H1 (cell line): ENCODE measurements at regions not wholly inside any gene's neighbourhood (a gene's known extent, or its start where the extent isn't known, plus 50 kb on each side); places are given as distances from the start of the nearest gene placed in this dataset.

ENCODE experiments used
- CTCF ChIA-PET: fragments of 300-600 bp; sonication (Branson Sonifier 250); formaldehyde crosslinking; loops from one replicate; lab custom pipeline; 2021; ENCODE audit not compliant: partially characterized antibody; lab: Charles Lee
- POLR2A ChIA-PET: fragments of 300-600 bp; sonication (Branson Sonifier 250); formaldehyde crosslinking; loops from one replicate; lab custom pipeline; 2021; ENCODE audit warnings: inconsistent platforms; ENCODE audit not compliant: partially characterized antibody; lab: Charles Lee
- DNase-seq, 2 experiments: peaks; one replicate each; pipeline versions ENCODE4 v3.0.0 to v3.0.0-alpha.2; 2010 to 2022; ENCODE audit warnings: low spot score in 2 of 2, low read depth in 1 of 2, mixed read lengths in 1 of 2
- FAIRE-seq: peaks from 2 replicates; lab custom pipeline; 2011; peaks lifted over from hg19 to GRCh38; lab: Jason Lieb, UNC
- H2AFZ ChIP-seq: 2 replicates; pipeline ENCODE4 v1.8.1; 2012; ENCODE audit warnings: low read length, inconsistent platforms
- H2AK5ac ChIP-seq: 2 replicates; pipeline ENCODE4 v1.6.1; 2013; ENCODE audit warnings: low read depth, low read length
- H2BK120ac ChIP-seq: replicated peaks from 2 replicates; pipeline ENCODE3; 2013; ENCODE audit warnings: low read depth, low read length, inconsistent platforms
- H2BK12ac ChIP-seq: 2 replicates; pipeline ENCODE4 v1.6.1; 2013; ENCODE audit warnings: low read depth, low read length
- H2BK15ac ChIP-seq: 2 replicates; pipeline ENCODE4 v1.6.1; 2013; ENCODE audit warnings: low read length
- H2BK20ac ChIP-seq: 2 replicates; pipeline ENCODE4 v1.6.1; 2013; ENCODE audit warnings: low read length
- H2BK5ac ChIP-seq: 2 replicates; pipeline ENCODE4 v1.6.1; 2013; ENCODE audit warnings: low read depth, low read length
- H3K14ac ChIP-seq: 2 replicates; pipeline ENCODE4 v1.6.1; 2013; ENCODE audit warnings: inconsistent platforms; ENCODE audit not compliant: insufficient read length
- H3K18ac ChIP-seq: 2 replicates; pipeline ENCODE4 v1.6.1; 2013; ENCODE audit warnings: low read length; ENCODE audit errors: extremely low read depth
- H3K23ac ChIP-seq: 2 replicates; pipeline ENCODE4 v1.6.1; 2013; ENCODE audit warnings: inconsistent platforms; ENCODE audit not compliant: insufficient read length
- H3K23me2 ChIP-seq: 2 replicates; pipeline ENCODE4 v1.6.1; 2013; ENCODE audit warnings: low read depth, low read length
- H3K27ac ChIP-seq: 2 replicates; pipeline ENCODE4 v1.6.1; 2011; ENCODE audit warnings: low read depth, low read length, inconsistent platforms
- H3K27me3 ChIP-seq, 4 experiments: replicated peaks in 1 of 4; 1 replicate in 1 of 4; 2 replicates in 3 of 4; pipeline versions ENCODE4 v1.6.1 to v1.8.1; 2011 to 2013; ENCODE audit warnings: low read length in 3 of 4, mild to moderate bottlenecking in 3 of 4, inconsistent platforms in 2 of 4, mixed read lengths in 2 of 4, moderate library complexity in 1 of 4; ENCODE audit not compliant: control insufficient read depth in 3 of 4, insufficient read depth in 3 of 4; ENCODE audit errors: extremely low read depth in 1 of 4
- H3K36me3 ChIP-seq, 4 experiments: 2 replicates each; pipeline versions ENCODE4 v1.6.1 to v1.8.1; 2011 to 2013; ENCODE audit warnings: mild to moderate bottlenecking in 4 of 4, low read length in 3 of 4, moderate library complexity in 2 of 4, control low read depth in 1 of 4, inconsistent platforms in 1 of 4; ENCODE audit not compliant: insufficient read depth in 4 of 4, control insufficient read depth in 2 of 4
- H3K4ac ChIP-seq: replicated peaks from 2 replicates; pipeline ENCODE3; 2013; ENCODE audit warnings: low read length, low read depth, mixed read lengths, inconsistent platforms; ENCODE audit not compliant: insufficient read length
- H3K4me1 ChIP-seq, 4 experiments: replicated peaks in 1 of 4; 1 replicate in 1 of 4; 2 replicates in 3 of 4; pipeline versions ENCODE4 v1.6.1 to v1.8.1; 2011 to 2013; ENCODE audit warnings: low read length in 3 of 4, inconsistent platforms in 2 of 4, mixed read lengths in 1 of 4; ENCODE audit not compliant: insufficient read depth in 4 of 4, control insufficient read depth in 3 of 4
- H3K4me2 ChIP-seq, 2 experiments: 2 replicates each; pipeline versions ENCODE4 v1.6.1 to v1.8.1; 2011 to 2013; ENCODE audit warnings: low read depth in 2 of 2, low read length in 2 of 2, control low read depth in 1 of 2, inconsistent platforms in 1 of 2, mild to moderate bottlenecking in 1 of 2; ENCODE audit not compliant: insufficient read depth in 1 of 2
- H3K4me3 ChIP-seq, 4 experiments: fragments of 200-600, 300-600 bp in 1 of 4; sonication (generic), shearing (Covaris generic), sonication (Bioruptor Twin) in 1 of 4; 2 replicates each; pipeline versions ENCODE4 v1.5.1 to v1.8.1; 2011 to 2016; ENCODE audit warnings: low read length in 4 of 4, low read depth in 3 of 4, control low read depth in 2 of 4, inconsistent platforms in 2 of 4, mild to moderate bottlenecking in 2 of 4, mixed read lengths in 1 of 4, moderate library complexity in 1 of 4; ENCODE audit not compliant: insufficient read depth in 2 of 4; ENCODE audit errors: extremely low read depth in 1 of 4
- H3K56ac ChIP-seq: replicated peaks from 2 replicates; pipeline ENCODE3; 2013; ENCODE audit warnings: low read depth, mild to moderate bottlenecking, mixed read lengths, low read length, inconsistent platforms; ENCODE audit not compliant: insufficient read length
- H3K79me1 ChIP-seq: 2 replicates; pipeline ENCODE4 v1.6.1; 2013; ENCODE audit warnings: low read depth, low read length, control low read depth
- H3K79me2 ChIP-seq, 2 experiments: 2 replicates each; pipeline versions ENCODE4 v1.6.1 to v1.8.1; 2012 to 2013; ENCODE audit warnings: low read length in 2 of 2, mild to moderate bottlenecking in 2 of 2, inconsistent platforms in 1 of 2; ENCODE audit not compliant: insufficient read depth in 2 of 2, control insufficient read depth in 1 of 2
- H3K9ac ChIP-seq, 4 experiments: replicated peaks in 1 of 4; 1 replicate in 1 of 4; 2 replicates in 3 of 4; pipeline versions ENCODE4 v1.6.1 to v1.8.1; 2011 to 2013; ENCODE audit warnings: low read depth in 3 of 4, low read length in 3 of 4, control low read depth in 2 of 4, mild to moderate bottlenecking in 2 of 4, moderate library complexity in 2 of 4, inconsistent platforms in 1 of 4; ENCODE audit errors: extremely low read depth in 1 of 4
- H3K9me3 ChIP-seq, 2 experiments: 2 replicates each; pipeline versions ENCODE4 v1.6.1 to v1.8.1; 2012 to 2013; ENCODE audit warnings: mild to moderate bottlenecking in 2 of 2, moderate library complexity in 2 of 2, control low read depth in 1 of 2, inconsistent platforms in 1 of 2, low read depth in 1 of 2, low read length in 1 of 2, mixed read lengths in 1 of 2; ENCODE audit not compliant: insufficient read depth in 2 of 2
- H4K20me1 ChIP-seq, 2 experiments: replicated peaks in 1 of 2; 2 replicates each; pipeline versions ENCODE3 to v1.8.1; 2011 to 2013; ENCODE audit warnings: inconsistent platforms in 2 of 2, low read length in 2 of 2, mild to moderate bottlenecking in 1 of 2; ENCODE audit not compliant: insufficient read depth in 2 of 2, control insufficient read depth in 1 of 2
- H4K5ac ChIP-seq: 2 replicates; pipeline ENCODE4 v1.6.1; 2013; ENCODE audit warnings: low read length, low read depth, mixed read lengths, inconsistent platforms; ENCODE audit not compliant: insufficient read length
- H4K8ac ChIP-seq: 2 replicates; pipeline ENCODE4 v1.8.0; 2013; ENCODE audit warnings: mild to moderate bottlenecking, moderate library complexity, low read length, inconsistent platforms; ENCODE audit not compliant: insufficient read depth; ENCODE audit errors: extremely low read depth
- H4K91ac ChIP-seq: replicated peaks from 2 replicates; pipeline ENCODE3; 2013; ENCODE audit warnings: low read length, mixed read lengths, inconsistent platforms; ENCODE audit not compliant: insufficient read length
- WGBS, 2 experiments: shearing (Covaris generic) in 1 of 2; methylation state at CpG; one replicate each; pipeline versions ENCODE4 v1.1.6 to v1.1.7; 2013 to 2015; ENCODE audit warnings: low lambda C conversion rate in 2 of 2, mixed read lengths in 2 of 2, inconsistent platforms in 1 of 2, low coverage in 1 of 2, missing lambda C conversion rate in 1 of 2; ENCODE audit not compliant: insufficient replicate concordance in 2 of 2, insufficient coverage in 1 of 2, insufficient read length in 1 of 2; ENCODE audit errors: extremely low coverage in 1 of 2, missing lambda C conversion rate in 1 of 2; 5-methylcytosine and 5-hydroxymethylcytosine counted together
- TF ChIP-seq, protein P1 (sequence below): IDR thresholded peaks from 2 replicates; pipeline ENCODE4 v1.6.1; 2011; ENCODE audit warnings: low read length, improper control_type of control experiment

DNA sequence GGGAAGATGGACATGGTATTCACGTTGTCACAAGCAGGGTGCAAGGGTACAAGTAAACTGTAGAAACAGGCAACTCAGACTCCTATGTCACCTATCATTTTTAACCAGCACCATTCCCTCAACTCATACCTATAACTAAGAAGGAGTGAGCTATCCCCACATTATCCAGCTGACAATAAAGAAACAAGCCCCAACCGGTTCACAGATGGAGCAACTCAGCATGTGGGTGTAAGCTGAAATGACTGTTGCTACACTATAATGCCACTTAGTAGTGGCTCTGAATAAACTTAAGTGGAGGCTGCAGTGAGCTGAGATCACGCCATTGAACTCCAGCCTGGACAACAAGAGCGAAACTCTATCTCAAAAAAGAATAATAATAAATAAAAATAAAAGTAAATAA lies 829.5 kb upstream of the MDGA2 start:
- Histone ChIP-seq H2BK20ac (no peak overlapping the region), H3K27me3 (no peaks in the 10 kb centered on the region), H2BK5ac (no peak overlapping the region), H3K79me1 (no peaks in the 10 kb centered on the region), H3K4me2 (no peak overlapping the region), H3K9ac (no peak overlapping the region), H3K4me3 (no peak overlapping the region), H3K9me3 (no peaks in the 10 kb centered on the region), H3K4me1 (no peaks in the 10 kb centered on the region), H3K27ac (no peak overlapping the region), H2BK120ac (no peak overlapping the region), H3K4ac (no peak overlapping the region), H3K14ac (no peak overlapping the region), H2BK15ac (no peak overlapping the region), H3K56ac (no peak overlapping the region), H3K23me2 (no peaks in the 10 kb centered on the region), H3K18ac (no peak overlapping the region), H2AFZ (0 out of 2 replicates have a peak overlapping the region, but pooled peaks have one; percentile 85), H3K36me3 (no peaks in the 10 kb centered on the region), H4K20me1 (no peaks in the 10 kb centered on the region), H2AK5ac (no peak overlapping the region), H3K23ac (no peak overlapping the region), H3K79me2 (no peaks in the 10 kb centered on the region), H4K5ac (no peak overlapping the region), H4K91ac (no peak overlapping the region), H4K8ac (no peak overlapping the region), H2BK12ac (no peak overlapping the region)
- DNase-seq (no peak), FAIRE-seq (no peak)
- TF ChIP-seq, protein P1, sequence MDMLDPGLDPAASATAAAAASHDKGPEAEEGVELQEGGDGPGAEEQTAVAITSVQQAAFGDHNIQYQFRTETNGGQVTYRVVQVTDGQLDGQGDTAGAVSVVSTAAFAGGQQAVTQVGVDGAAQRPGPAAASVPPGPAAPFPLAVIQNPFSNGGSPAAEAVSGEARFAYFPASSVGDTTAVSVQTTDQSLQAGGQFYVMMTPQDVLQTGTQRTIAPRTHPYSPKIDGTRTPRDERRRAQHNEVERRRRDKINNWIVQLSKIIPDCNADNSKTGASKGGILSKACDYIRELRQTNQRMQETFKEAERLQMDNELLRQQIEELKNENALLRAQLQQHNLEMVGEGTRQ: no peak
- ChIA-PET CTCF (interaction anchor here (0.6 to 0.8 kb wide), 2 partner anchors 42 to 75 kb away, joined by 3 to 4 read pairs; no protein-coding TSS in a partner anchor), POLR2A (no interaction called here)
- WGBS, 2 experiments: 81% methylated on average over 4 of the region's 4 CpGs; no CpG with 5 or more reads in 1 of the 2 experiments
